Daoy (cell line): ENCODE measurements at regions not wholly inside any gene's neighbourhood (a gene's known extent, or its start where the extent isn't known, plus 50 kb on each side); places are given as distances from the start of the nearest gene placed in this dataset.
"Not testable (repeated sequence)": the region's sequence is repeated elsewhere in the genome, so short reads cannot be mapped to it uniquely, and the experiment has no call there.

Experiments
- DNase-seq: peaks from one replicate; pipeline ENCODE4 v3.0.0-alpha.2; 2015; ENCODE audit warnings: low read depth

DNA sequence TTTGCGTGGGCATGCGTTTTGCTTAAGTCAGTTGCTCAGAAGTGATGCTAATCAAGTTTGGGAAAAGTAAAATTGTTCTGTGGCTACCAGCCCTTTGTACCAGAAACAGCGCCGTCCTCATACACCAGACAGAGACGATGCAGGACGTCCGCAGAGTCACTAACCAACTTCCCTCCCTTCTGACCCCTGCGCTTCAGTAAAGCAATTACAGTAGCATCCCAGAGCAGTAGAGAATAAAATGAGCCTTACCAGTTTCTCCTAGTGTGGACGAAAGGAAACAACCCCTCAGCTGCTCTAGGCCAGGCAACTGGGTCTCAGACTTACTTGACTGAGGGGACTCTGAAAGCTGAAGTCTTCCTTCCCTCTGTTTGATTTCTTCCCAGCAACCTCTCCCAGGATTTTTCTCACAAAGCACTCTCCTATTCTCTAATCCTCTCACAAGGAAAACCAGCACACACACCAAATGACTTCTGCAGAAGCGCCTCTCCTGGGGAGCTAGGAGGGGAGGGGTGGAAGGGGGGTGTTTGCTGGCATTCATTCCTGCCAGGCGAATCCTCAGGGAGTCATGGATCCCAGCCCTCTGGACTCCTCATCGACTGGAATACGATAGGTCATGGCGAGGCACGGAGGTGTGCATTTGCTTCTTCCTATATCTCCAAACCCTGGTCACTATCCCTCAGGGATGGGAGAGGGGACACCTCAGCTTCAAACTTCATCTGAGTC is 56.0 kb upstream of the MID1 start:
- no peak for DNase-seq

DNA sequence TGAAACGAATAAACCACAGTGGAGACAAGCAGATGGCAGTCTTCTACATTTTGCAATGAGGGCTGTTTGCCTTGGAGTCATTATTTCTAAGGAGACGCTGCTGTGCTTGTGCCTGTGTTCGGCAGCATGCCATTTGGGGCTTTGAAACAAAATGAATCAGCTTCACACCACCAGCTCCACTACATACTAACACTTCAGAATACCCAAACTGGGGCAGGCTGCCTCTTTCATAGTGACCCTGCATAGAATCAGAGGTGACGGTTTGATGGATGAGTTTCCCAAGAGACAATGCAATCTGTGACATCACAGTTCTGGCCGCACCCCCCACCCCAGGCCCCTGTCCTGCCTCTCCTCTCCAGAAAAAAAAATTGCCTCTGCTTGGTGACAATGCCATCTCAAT is 57.1 kb upstream of the MID1 start:
- DNase-seq: peak; percentile 2

DNA sequence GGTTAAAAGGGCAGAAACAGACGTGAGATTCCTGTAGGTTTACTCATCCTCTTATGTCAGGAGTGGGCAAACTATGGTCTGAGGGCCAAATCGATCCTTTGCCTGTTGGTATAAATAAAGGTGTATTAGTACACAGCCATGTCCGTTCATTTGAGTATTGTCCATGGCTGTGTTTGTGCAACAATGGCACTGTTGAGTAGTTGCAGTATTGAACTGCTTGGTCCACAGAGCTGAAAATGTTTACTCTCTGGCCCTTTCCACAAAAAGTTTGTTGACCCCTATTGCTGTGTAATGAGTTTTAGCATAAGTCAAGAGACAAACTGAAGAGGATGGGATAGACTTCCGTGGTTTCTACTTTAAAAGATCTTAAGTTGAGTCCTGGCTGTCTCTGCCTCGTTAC is 59.0 kb upstream of the MID1 start:
- DNase-seq: no peak

DNA sequence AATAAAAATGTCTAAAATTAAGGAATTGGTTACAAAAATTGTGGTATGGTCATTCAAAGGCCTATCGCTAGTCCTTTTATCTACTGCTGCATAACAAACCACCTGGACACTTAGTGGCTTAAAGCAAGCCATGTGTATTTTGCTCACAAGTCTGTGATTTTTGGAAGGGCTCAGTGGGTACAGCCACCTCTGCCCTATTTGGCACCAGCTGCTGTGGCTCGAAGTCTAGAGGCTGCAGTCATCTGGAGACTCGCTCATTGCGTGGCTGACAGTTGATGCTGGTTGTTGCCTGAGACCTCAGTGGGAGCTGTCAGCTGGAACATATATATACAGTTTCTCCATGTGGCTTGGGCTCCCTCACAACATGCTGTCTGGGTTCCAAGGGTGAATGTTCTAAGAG is 60.8 kb upstream of the MID1 start:
- no peak for DNase-seq

DNA sequence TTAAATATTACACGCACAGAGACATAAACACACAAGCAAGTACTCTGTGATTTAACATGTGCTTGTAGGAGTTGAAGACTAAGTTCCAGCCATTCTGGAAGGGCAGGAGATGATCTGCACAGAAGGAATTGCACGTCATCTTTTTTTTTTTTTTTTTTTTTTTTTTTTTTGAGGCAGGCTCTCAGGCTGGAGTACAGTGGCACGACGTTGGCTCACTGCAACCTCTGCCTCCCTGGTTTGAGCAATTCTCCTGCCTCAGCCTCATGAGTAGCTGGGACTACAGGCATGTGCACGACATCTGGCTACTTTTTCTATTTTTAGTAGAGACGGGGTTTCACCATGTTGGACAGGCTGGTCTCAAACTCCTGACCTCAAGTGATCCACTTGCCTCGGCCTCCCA is 63.2 kb upstream of the MID1 start:
- not testable (repeated sequence) for DNase-seq

DNA sequence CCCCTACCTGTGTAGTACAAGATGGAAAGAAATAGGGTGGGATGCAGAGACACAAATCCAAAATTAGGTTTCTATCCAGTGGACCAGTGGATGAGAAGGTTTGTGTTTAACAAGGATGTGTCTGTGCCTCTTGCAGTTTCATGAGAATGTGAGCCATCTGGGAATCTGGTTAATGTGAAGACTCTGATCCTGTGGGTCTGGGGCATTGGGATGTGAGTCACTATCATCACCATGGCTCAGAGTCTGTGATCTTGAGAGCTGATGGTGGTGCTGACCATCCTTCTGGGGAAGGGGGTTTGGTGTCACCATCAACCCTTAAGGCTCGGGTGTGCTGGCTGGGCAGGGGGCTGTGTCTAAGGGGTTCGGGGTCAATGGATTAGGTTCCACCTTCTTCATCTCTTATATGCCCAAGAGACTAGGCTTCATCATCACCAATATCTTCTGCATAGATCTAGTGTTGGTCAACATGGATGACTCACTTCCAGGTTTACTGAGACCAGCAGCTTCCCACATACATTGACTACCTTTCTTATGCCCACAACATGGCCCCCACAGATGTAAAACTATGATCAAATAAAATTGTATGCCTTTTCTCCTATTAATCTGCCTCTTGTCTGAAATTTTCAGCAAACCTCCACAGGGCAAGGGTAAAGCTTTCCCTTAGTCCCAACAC is 65.7 kb upstream of the MID1 start:
- peak; percentile 4 for DNase-seq

DNA sequence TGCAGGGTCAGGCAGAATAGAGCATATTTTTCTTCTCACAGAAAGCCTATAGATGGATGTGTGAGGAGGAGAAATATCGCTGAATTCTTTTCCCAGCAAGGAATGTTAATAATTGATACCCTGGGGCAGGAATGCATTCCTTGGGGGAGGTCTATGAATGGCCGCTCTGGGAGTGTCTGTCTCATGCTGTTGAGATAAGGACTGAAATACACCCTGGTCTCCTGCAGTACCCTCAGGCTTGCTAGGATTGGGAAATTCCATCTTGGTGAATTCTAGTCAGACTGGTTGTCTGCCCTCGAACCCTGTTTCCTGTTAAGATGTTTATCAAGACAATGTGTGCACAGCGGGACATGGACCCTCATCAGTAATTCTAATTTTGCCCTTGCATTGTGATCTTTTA is 71.4 kb upstream of the MID1 start:
- not testable (repeated sequence) for DNase-seq

DNA sequence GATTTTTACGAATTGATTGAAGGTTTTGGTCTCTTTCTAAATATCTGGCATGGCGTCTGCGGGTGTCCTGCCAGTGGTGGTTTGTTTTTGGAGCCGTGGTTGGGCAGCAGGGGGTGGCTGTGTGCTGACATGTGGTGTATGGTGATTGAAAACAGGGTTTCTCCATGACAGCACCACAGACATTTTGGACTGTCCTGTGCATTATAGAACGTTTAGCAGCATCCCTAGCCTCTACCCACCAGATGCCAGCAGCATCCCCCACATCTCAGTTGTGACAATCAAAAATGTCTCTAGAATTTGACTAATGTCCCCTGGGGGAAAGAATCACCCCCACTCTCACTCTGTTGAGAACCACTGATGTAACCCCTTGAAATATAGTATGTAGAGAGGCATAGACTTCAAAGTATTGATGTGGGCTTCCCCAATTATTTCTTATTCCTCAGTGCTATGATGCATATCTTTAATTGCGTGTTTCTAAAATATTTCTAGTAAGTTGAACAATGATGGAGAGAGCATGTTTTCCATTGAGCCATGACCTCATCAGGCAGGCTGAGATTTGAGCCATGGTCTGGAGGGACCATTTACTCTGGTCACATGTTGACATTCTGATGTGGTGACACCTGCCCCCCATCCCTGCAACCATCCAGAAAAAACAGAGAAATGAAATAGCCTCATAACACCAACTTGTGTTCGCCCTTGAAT is 77.4 kb upstream of the MID1 start:
- no peak for DNase-seq

DNA sequence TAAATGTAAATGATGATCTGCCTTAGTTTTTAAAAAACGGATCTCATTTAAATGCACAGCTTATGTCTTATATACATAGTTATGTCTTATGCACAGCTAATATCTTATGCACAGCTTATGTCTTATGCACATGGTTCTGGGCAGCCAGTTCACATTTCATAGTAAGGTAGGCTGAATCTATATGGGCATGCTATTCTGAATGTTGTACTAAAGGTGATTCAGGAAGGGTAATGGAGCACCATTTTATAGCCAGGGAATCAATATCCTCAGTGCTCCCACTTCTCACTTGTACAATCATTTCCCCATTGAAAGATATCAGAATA is 77.9 kb upstream of the MID1 start:
- DNase-seq: no peak

DNA sequence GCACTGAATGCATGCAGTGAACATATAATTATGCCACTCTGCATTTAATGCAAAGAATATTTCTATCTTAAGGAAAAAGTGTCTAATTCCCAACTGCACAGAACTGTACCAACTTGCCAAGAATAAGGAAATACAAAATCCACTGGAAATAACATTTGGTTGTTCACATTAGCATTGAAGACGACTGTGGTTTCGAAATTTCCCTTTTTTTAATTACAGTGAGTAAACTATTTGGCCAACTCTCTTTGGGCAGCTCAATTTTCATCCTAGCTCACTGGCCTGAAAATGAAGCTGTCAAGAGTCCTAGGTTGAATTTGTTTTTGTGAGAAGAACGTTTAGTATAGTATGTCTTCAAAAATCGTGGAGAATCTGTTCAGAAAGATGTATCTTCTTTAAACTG is 81.6 kb upstream of the MID1 start:
- DNase-seq: no peak

DNA sequence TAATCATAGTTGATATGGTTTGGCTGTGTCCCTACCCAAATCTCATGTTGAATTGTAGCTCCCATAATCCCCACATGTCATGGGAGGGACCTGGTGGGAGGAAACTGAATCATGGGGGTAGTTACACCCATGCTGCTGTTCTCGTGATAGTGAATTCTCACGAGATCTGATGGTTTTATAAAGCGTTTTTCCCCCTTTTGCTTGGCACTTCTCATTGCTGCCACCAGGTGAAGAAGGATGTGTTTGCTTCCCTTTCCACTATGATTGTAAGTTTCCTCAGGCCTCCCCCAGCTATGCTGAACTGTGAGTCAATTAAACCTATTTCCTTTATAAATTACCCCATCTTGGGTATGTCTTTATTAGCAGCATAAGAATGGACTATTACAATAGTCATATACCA is 86.0 kb upstream of the MID1 start:
- not testable (repeated sequence) for DNase-seq

DNA sequence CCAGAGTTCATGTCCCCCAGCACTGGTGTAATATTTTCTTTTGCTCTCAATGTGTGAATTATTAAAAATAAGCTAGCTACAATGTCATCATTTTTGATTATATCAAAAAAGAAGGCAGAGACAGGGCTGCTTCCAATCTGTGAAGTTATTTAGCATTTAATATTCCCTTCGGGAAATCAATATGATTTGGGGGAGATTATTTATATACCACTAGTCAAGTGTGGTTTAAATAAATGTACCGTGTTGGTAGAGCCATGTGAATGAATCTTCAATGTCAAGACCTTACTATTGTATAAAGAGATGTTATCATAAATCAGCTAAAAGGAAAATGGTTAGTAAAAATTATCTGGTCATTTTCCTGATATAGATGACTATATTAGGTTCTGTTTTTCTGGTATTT is 87.4 kb upstream of the MID1 start:
- no peak for DNase-seq

DNA sequence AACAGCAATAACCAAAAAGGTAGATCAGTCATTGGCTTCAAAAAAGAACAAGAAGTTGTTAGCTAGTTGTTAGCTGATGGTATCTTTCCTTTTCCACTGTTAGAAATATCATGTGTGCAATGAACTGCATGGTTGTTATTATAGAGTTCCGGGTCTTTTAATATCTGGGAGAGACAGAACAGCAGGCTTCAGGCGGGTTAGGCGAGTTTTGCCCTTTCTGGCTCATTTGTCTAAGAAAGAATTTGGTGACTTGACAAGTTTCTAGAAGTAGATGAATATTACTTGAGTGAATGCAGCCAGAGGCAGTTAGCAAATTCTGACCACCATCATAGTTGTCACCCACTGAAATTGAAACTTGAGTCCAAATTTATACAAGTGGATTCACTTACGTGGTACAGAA is 88.9 kb upstream of the MID1 start:
- DNase-seq: no peak

DNA sequence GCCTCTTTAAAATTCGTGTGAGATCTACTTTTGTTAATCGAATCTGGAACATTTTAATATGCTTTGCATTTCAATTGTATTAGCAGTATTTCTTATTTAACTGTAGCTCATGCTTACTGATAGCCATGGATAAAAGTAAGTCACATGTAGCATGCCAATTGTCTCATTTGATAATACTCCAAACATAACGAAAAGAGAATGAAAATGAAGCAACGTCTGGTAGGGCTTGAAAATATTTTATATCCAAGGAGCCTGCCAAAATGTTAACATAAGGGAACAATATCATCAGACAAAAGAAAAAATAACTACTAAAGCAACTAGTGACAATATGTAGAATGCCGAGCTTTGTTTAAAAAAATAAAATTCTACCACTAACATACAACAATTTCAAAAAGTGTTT is 94.1 kb upstream of the MID1 start:
- no peak for DNase-seq

DNA sequence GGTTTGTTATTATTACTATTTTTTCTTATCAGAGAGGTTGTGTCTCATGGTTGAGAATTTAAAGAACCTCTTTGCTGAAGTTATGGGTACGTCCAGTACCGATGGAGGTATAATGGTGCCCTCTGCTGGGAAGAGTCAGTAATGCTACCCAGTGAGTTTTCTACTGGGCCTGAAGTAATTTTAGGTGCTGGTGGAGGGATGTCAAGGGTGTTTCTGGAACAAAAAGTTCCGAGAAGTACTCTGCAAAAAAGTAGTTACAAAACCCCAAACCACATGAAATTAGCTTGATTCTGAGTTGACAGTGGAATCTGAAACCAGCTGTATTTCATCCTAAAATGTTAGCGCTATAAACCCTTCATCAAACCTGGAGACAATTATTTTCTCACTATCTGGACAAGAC is 102.5 kb upstream of the MID1 start:
- DNase-seq: peak; percentile 30

DNA sequence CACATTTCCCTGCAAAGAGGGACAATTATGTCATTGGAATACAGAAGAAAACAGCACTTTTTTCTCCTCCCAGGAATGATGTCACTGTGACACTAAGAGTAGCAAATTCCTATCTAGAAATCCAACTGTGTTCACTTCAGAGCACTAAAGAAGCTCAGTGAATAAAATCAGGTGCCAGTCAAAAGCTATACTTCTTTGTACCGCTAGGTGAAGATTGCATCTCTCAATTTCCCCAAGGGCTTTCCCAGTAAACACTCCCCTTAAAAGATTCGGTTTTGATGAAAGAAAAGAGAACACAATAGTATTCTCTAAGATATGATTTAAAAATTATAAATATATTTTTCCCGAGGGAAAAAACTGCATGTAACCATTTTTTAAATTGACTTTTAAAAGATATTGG is 104.7 kb upstream of the MID1 start:
- peak; percentile 1 for DNase-seq

DNA sequence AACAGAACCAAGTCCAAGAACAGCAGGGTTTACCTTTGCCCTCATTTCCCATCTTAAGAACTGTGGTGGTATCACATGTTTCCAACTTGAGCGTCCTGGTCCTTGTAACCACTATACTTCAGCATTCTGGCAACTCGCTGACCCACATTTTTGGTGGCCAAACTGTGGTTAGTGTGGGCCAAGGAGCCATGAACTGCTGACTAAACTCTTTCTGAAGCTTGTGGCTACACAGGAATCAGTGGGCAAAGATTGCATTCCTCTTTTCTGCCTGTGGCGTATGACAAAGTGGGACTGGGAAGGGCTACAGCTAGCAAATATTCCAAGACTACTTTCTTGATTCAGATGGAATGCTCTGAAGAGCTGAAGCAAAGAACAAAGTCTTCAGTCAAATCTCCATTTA is 106.3 kb upstream of the MID1 start:
- peak; percentile 57 for DNase-seq

DNA sequence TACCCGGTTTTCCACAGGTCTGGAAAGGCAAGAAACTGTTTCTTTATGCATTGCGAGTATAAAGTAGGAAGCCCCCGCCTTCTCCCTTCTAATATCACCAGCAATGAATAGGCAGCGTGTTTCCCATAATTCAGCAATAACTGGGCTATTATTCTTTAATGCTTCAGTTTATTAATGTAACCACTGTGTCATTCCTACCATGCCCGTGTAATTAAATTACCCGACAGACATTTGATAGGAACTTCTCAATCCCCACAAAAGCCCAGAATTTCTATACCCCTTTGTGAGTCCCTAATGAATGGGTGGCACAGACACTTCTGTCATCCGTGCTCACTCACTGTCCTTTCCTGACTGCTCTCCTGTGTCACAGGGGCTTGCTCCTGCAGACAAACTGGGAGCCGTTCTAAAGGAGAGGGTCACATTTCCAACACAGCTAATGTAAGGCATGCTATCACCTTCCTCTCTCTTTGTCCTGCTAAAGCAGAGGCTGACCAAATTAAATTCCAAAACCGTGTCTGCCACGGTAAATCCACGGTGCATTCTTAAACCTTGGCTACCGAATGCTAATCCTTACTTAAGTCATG is 108.5 kb upstream of the MID1 start:
- no peak for DNase-seq

DNA sequence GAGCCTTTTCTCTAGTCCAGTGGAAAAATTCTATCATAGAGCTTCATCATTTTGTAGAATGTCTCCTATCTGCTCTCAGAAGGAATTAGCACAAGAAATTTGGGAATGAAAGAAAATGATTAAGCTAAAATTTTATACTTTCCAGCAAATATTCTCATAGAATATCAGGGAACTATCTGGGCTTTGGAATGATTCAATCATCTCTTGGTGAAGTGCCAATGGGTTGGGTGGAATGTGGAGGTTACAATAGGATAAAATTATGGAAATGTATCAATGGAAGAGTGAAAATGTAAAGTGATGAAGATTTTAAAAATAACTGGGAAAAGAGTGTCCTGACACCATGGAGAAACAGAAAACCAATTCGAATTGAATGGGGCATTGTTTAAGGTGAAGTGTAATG is 119.0 kb upstream of the MID1 start:
- no peak for DNase-seq

DNA sequence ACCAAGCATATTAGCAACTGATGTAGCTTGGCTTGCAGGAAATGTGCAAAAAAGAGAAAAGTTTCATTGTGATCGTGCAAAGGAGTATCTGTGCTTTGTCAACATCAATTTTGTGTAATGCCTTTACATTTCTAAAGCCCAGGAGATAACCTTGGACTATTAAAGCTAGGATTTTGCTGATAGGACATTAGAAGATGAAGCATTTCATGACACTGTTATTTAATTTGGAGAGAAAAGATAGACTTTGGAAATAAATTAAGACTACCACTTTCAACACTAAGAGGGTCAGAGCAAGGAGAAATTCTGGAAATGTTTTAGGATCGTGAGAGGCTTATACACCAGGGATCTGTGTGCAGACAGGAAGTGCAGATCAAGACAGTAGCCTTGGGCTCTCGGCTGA is 120.6 kb upstream of the MID1 start:
- no peak for DNase-seq

DNA sequence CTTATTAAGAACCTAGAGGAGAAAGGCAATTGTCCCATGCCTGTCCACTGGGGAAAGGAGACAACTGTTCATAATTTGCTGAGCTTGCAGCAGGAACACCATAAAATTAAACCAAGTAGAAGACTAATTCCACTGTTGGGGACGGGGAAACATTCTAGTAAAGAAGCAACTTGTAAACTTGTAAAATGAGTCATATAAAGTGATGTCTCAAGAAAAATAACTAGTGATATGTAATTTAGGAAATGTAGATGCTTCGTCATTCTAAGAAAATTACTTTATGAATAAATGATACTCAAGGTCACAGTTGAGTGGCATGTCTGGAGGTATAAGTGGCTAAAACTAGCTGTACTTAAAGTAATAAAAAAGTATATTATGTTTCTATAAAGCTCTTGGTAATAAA is 121.2 kb upstream of the MID1 start:
- no peak for DNase-seq

DNA sequence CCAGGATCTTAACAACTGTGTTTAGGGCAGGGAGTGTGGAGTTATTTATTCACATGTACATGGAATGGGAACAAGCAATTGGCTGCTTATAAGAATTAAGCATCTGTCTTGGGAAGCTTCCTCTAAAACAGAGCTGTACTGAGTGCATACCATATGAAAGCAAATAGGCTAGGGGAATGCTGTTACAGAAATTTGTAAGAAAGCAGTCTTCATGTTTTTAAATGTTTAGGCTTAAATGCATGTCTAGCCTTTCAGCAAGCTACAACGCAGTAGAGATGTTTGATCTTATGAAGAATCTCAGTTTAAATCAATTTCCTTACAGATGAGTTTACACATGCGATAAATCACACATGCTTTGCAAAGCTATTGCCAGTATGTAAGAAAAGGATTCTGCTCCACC is 123.1 kb upstream of the MID1 start:
- DNase-seq: no peak

DNA sequence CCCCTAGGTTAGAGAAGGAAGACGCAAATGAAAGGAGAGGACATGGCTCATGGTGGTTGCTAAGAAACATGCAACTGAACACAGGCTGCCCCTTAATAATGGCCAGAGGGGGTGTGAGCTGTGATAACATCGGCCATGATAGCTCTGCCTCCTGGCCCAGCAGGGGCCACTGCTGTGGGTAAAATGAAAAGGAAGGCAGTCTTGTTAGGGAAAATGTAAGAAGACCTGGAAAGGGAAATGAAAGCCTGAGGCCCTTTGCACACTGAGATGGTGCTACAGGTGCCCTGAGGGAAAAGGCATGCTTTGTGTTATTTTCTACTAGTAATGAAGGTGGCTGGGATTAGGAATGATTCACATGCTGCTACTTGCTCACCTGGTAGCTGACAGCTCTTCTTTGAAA is 123.6 kb upstream of the MID1 start:
- no peak for DNase-seq
